ENCODE measurements at regions not wholly inside any gene's neighbourhood (a gene's known extent, or its start where the extent isn't known, plus 50 kb on each side); places are given as distances from the start of the nearest gene placed in this dataset.

GRCh38 chr3:68378631-68379030, 553.7 kb downstream of the TAFA4 start:
- no peak for DNase-seq (ENCODE audit: low read depth)
- H3K4me3 ChIP-seq (ENCODE audit: low read length) = no peak overlapping the region

DNA sequence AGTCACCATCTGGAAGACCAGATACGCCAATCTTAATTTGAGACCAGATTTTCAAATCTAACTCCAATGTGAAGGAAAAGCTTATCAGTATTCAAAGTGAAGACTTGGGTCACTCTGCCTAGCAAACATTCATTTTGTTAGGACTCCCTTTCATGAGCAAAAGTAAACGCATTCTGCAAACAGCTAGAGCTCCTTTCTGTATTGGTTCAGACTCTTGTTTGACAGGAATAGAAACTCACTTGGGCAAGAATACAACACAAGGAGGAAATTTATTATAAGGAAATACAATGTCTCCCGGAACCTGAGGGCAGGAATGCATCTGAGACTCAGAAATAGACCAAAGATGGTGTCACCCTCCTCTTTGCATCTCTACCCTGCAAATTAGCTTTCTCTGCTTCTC, 558.6 kb downstream of the TAFA4 start:
- DNase-seq (ENCODE audit: low read depth) = no peak
- H3K4me3 ChIP-seq (ENCODE audit: low read length) = no peak overlapping the region
- no peak for TF ChIP-seq CTCF (conservative IDR thresholded peaks at IDR 0.05; ENCODE audit: low read length)

More at GRCh38 chr3:68378631-68379030, 553.7 kb downstream of the TAFA4 start:
- TF ChIP-seq CTCF (conservative IDR thresholded peaks at IDR 0.05; ENCODE audit: low read length) = no peak

GRCh38 chr3:68363796-68364195, 568.6 kb downstream of the TAFA4 start:
- no peak for TF ChIP-seq CTCF (conservative IDR thresholded peaks at IDR 0.05; ENCODE audit: low read length)
- no peak overlapping the region for H3K4me3 ChIP-seq (ENCODE audit: low read length)
- DNase-seq (ENCODE audit: low read depth) = no peak

- no peak for DNase-seq (ENCODE audit: low read depth)
- TF ChIP-seq CTCF (conservative IDR thresholded peaks at IDR 0.05; ENCODE audit: low read length) = no peak
- no peak overlapping the region for H3K4me3 ChIP-seq (ENCODE audit: low read length)
These were observed 571.9 kb downstream of the TAFA4 start for GRCh38 chr3:68360492-68360891.

GRCh38 chr3:68345781-68346180, 586.6 kb downstream of the TAFA4 start:
- no peak for TF ChIP-seq CTCF (conservative IDR thresholded peaks at IDR 0.05; ENCODE audit: low read length)
- DNase-seq (ENCODE audit: low read depth) = no peak

DNA sequence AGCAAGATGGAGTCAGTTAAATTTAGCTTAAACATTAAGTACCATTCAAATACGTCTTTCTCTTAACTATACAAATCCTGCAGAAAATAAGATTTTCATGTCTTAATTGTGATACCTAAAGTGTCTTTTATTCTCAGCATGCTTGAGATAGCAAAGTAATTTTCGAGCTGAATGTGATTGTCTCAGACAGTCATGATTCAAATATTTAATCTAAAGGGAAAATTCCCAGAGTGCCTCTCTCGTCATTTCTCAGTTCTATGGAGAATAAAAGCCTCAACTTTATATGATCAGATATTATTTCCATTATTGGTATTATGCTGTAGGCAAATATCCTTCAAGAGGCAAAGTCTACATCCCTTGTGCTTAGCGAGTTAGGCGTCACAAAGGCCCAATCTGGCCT, 589.9 kb downstream of the TAFA4 start:
- no peak for TF ChIP-seq CTCF (conservative IDR thresholded peaks at IDR 0.05; ENCODE audit: low read length)
- no peak for DNase-seq (ENCODE audit: low read depth)
- no peak overlapping the region for H3K4me3 ChIP-seq (ENCODE audit: low read length)

More at GRCh38 chr3:68345781-68346180, 586.6 kb downstream of the TAFA4 start:
- no peak overlapping the region for H3K4me3 ChIP-seq (ENCODE audit: low read length)

- H3K4me3 ChIP-seq (ENCODE audit: low read length) = no peak overlapping the region
- no peak for TF ChIP-seq CTCF (conservative IDR thresholded peaks at IDR 0.05; ENCODE audit: low read length)
- DNase-seq (ENCODE audit: low read depth) = no peak
These were observed 596.3 kb downstream of the TAFA4 start for GRCh38 chr3:68336042-68336441.
